Esophagus muscularis mucosa (tissue), 4 donors: ENCODE measurements at regions not wholly inside any gene's neighbourhood (a gene's known extent, or its start where the extent isn't known, plus 50 kb on each side); places are given as distances from the start of the nearest gene placed in this dataset.

Source experiments
- CTCF ChIP-seq, 3 experiments: fragments of 200-600 bp in 2 of 3; fragments of 450-650 bp in 1 of 3; sonication (generic) in 2 of 3; IDR thresholded peaks; one replicate each; pipeline ENCODE4 v1.5.1; 2017 to 2019; ENCODE audit warnings: antibody characterized with exemption in 3 of 3, mild to moderate bottlenecking in 2 of 3, moderate library complexity in 1 of 3
- EP300 ChIP-seq: sonication (generic); formaldehyde crosslinking; IDR thresholded peaks from one replicate; pipeline ENCODE4 v1.6.1; 2017; ENCODE audit warnings: antibody characterized with exemption
- POLR2A ChIP-seq: fragments of 450-650 bp; IDR thresholded peaks from one replicate; pipeline ENCODE4 v1.6.1; 2017; ENCODE audit warnings: antibody characterized with exemption, moderate library complexity, mild to moderate bottlenecking, low read depth
- POLR2AphosphoS5 ChIP-seq, 2 donors: sonication (generic); formaldehyde crosslinking; IDR thresholded peaks; one replicate each; pipeline ENCODE4 v1.6.1; 2017; ENCODE audit warnings: antibody characterized with exemption in 2 of 2

- TF ChIP-seq CTCF (IDR thresholded peaks at IDR 0.05) (no peak), POLR2AphosphoS5 (IDR thresholded peaks at IDR 0.05) (peak in 1 of 2 donors; percentile 16), POLR2A (no peak), EP300 (no peak)
These were observed 115.7 kb upstream of the FAT1 start for GRCh38 chr4:186839122-186840037.
